ENCODE measurements at regions not wholly inside any gene's neighbourhood (a gene's known extent, or its start where the extent isn't known, plus 50 kb on each side); places are given as distances from the start of the nearest gene placed in this dataset.

DNA sequence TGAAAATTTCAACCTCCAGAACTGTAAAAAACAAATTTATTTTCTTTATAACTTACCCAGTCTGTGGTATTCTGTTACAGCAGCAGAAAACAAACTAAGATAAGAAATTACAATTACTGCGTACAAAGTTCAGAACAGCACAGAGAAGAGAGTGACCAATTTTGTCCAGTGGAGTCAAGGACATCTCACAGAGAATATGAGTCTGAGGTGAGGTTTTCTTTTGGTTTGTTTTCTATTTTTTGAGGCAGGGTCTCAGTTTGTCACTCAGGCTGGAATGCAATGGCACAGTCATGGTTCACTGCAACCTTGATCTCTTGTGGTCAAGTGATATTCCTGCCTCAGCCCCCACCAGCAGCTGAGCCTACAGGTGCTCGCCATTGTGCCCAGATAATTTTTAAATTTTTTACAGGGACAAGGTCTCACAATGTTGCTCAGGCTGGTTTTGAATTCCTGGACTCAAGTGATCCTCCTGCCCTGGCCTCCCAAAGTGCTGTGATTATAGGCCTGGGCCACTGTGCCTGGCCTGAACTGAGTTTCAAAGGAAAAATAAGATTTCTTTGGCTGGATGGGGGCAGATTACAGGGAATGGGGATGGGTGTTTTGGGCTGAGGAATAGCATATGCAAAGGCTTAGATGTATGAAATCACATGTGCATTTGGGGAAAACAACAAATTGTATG, 201.1 kb upstream of the USP24 start:
- DNase-seq (ENCODE audit: low spot score), result no peak
- TF ChIP-seq, protein P1, sequence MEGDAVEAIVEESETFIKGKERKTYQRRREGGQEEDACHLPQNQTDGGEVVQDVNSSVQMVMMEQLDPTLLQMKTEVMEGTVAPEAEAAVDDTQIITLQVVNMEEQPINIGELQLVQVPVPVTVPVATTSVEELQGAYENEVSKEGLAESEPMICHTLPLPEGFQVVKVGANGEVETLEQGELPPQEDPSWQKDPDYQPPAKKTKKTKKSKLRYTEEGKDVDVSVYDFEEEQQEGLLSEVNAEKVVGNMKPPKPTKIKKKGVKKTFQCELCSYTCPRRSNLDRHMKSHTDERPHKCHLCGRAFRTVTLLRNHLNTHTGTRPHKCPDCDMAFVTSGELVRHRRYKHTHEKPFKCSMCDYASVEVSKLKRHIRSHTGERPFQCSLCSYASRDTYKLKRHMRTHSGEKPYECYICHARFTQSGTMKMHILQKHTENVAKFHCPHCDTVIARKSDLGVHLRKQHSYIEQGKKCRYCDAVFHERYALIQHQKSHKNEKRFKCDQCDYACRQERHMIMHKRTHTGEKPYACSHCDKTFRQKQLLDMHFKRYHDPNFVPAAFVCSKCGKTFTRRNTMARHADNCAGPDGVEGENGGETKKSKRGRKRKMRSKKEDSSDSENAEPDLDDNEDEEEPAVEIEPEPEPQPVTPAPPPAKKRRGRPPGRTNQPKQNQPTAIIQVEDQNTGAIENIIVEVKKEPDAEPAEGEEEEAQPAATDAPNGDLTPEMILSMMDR (IDR thresholded peaks at IDR 0.05; ENCODE audit: borderline replicate concordance, control extremely low read depth, extremely low read depth, insufficient read depth, missing control alignments), result no peak
- in situ Hi-C loops (cut with MboI; ENCODE audit: low sequenced_read_pairs, unreplicated experiment), result no loop called here

DNA sequence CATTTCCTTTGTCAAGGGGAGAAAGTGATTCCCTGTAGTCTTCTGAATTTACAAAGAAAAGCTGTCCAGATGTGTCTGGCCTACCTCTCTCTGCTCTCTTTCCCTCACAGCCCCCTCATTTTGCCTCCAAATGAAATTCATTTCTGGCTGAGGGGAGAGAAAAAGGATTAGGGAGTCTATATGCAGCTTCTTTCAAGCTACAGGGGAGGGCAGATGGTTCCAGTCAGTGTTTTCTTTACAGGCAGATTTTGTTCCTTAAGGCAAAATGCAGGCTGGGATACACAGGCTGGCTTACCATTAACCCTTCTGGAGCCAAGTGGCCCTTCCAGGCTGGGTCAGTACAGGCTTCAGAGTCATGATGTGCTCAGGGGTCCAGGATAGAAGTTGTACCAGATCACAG, 198.1 kb upstream of the USP24 start:
- in situ Hi-C loops (cut with MboI; ENCODE audit: low sequenced_read_pairs, unreplicated experiment), result no loop called here
- TF ChIP-seq, protein P1 (IDR thresholded peaks at IDR 0.05; ENCODE audit: borderline replicate concordance, control extremely low read depth, extremely low read depth, insufficient read depth, missing control alignments), result no peak
- no peak for DNase-seq (ENCODE audit: low spot score)

DNA sequence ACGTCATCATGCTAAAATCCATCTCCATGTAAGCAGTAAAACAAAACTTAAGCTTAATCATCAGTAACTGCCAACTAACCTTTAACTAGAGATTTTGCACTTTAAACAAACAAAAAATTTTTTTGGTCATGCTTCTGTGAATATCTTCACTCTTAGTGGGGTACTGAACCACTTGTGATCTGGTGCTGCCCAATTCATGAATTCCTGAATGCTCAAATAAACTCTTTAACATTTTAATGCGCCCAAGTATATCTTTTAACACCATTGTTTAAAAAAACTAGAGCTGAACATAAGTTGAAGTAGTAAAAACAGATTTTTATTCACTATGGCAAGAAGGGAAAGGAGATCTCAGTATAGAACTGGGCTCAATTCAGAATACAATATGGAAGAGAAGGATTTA, 196.9 kb upstream of the USP24 start:
- TF ChIP-seq, protein P1 (IDR thresholded peaks at IDR 0.05; ENCODE audit: borderline replicate concordance, control extremely low read depth, extremely low read depth, insufficient read depth, missing control alignments), result no peak
- no peak for DNase-seq (ENCODE audit: low spot score)
- in situ Hi-C loops (cut with MboI; ENCODE audit: low sequenced_read_pairs, unreplicated experiment), result no loop called here

DNA sequence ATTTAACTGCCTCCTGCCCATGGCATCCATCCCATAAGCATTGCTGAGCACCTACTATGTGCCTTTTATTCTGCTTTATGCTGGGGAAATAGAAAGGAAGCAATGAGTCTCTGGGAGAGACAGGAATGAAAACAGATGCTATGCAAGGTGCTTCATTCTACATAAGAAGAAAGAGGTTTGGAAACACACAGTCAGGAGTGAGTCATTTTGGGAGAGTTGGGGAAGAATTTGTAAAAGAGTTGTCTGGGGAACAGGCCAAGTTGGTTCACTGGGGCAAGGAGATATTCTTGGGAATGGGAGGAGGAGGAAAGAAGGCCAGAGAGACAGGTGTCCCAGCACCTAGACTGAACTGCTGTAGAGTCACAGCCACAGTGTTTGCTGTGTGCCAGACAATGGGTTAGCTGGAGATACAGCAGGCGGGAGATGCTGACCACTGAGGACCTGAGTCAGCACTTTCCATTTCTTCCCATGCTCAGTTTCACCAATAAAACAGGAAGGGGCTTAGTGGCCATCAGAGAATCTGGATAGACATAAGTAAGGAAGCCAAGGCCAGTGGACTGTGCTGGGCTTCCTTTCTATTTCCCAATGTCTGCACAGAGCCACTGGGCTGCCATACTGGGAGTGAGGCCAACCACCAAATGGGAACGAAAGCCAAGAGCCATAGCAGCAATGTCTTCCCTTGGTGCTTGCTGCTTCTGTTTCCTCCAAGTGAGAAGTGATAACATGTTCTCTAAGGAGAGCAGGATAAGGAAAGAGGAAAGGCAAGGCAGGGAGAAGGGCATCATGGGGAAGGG, 187.7 kb upstream of the USP24 start:
- no peak for DNase-seq (ENCODE audit: low spot score)

DNA sequence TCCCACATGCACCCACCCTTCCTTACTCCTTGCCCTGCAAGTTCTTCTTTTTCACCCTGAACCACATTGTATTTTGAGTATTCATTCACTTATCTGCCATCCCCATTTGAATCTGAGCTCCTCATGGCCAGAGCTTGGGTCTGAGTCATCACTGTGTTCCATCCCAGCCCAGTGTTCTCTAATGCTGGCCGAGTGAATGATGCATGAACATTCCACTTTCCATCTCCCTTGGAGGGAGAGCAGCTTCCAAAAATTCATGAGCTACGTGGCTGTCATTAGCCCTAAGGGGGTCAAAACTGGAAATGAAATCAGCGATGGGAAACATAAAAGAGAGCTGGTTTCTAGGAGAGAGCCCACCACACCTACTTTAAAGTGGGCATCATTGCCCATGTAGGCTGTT, 187.0 kb upstream of the USP24 start:
- TF ChIP-seq, protein P1 (IDR thresholded peaks at IDR 0.05; ENCODE audit: borderline replicate concordance, control extremely low read depth, extremely low read depth, insufficient read depth, missing control alignments), result no peak
- DNase-seq (ENCODE audit: low spot score), result no peak
- in situ Hi-C loops (cut with MboI; ENCODE audit: low sequenced_read_pairs, unreplicated experiment), result no loop called here

More for the DNA sequence above, 187.7 kb upstream of the USP24 start:
- in situ Hi-C loops (cut with MboI; ENCODE audit: low sequenced_read_pairs, unreplicated experiment), result no loop called here
- TF ChIP-seq, protein P1 (IDR thresholded peaks at IDR 0.05; ENCODE audit: borderline replicate concordance, control extremely low read depth, extremely low read depth, insufficient read depth, missing control alignments), result no peak

DNA sequence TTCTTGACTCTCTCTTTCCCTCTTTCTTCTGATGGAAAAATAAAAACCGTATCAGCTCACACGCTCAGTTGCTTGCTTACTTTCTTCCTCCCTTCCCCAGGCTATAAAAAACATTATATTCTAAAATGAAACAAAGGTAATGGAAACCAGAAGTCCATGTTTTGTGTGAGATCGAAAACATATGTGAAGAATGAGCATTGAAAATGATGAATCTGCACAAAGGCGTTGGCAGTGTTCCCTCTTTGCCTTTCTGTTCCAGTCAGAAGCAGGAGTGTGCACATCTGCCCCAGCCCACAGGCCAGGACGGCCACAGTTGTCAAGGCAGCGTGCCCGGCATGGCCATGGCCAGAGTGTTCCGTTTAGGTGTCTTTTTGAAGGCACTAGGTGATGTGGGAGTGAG, 185.3 kb upstream of the USP24 start:
- in situ Hi-C loops (cut with MboI; ENCODE audit: low sequenced_read_pairs, unreplicated experiment), result no loop called here
- TF ChIP-seq, protein P1 (IDR thresholded peaks at IDR 0.05; ENCODE audit: borderline replicate concordance, control extremely low read depth, extremely low read depth, insufficient read depth, missing control alignments), result no peak
- no peak for DNase-seq (ENCODE audit: low spot score)

Data from GM13976 (cell line).